Activated naive CD8-positive, alpha-beta T cell treated with anti-CD3 and anti-CD28 coated beads, Interleukin-2, amount 50 U/mL, for 24 hours (primary cell): ENCODE measurements at regions not wholly inside any gene's neighbourhood (a gene's known extent, or its start where the extent isn't known, plus 50 kb on each side); places are given as distances from the start of the nearest gene placed in this dataset.
"Not testable (repeated sequence)": the region's sequence is repeated elsewhere in the genome, so short reads cannot be mapped to it uniquely, and the experiment has no call there.

Source experiments
- ATAC-seq: fragments of 150-1000 bp; cut with Tn5 transposase; one replicate; pipeline ENCODE4 v1.10.0; 2021
- DNase-seq: peaks from one replicate; pipeline ENCODE4 v3.0.0; 2021
- H3K27ac Mint-ChIP-seq: one replicate; pipeline ENCODE4 v1.8.0; 2021; ENCODE audit warnings: mild to moderate bottlenecking, mixed read lengths
- H3K27me3 Mint-ChIP-seq: one replicate; pipeline ENCODE4 v1.8.0; 2021; ENCODE audit warnings: mixed read lengths
- H3K36me3 Mint-ChIP-seq: one replicate; pipeline ENCODE4 v1.8.0; 2021; ENCODE audit warnings: low read depth, mixed read lengths
- H3K4me1 Mint-ChIP-seq: one replicate; pipeline ENCODE4 v1.8.0; 2021; ENCODE audit warnings: mixed read lengths
- H3K4me3 Mint-ChIP-seq: one replicate; pipeline ENCODE4 v1.8.0; 2021; ENCODE audit warnings: mild to moderate bottlenecking, moderate library complexity, mixed read lengths
- H3K9me3 Mint-ChIP-seq: one replicate; pipeline ENCODE4 v1.8.0; 2021; ENCODE audit warnings: mixed read lengths

DNA sequence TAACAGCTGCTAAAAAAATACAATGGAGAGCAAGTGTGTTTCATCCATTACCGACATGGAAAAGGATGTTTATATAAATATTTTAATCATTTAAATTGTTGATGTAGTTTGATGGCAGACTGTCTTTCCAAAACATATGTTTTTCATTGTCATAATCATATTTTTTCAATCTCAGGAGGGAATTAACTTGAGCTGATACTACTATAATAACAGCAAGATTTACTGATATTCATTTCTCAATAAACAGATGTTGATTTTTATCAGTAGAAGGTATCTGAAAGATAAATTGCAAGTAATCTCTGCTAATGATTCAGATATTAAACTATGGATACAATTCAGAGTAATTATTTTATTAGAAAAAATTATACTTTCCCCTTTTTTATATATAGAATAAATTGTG, 274.9 kb upstream of the TMEFF2 start:
- no peaks in the 10 kb centered on the region for H3K27me3 Mint-ChIP-seq
- DNase-seq (no peak), ATAC-seq (no peak)
- no peaks in the 10 kb centered on the region for H3K4me1 Mint-ChIP-seq
- no peaks in the 10 kb centered on the region for H3K36me3 Mint-ChIP-seq
- peaks cover 8% of the 10 kb centered on the region for H3K9me3 Mint-ChIP-seq
- no peak overlapping the region for H3K4me3 Mint-ChIP-seq
- no peak overlapping the region for H3K27ac Mint-ChIP-seq

- ATAC-seq (no peak), DNase-seq (no peak)
- H3K9me3 Mint-ChIP-seq: peaks cover 4% of the 10 kb centered on the region
- H3K4me3 Mint-ChIP-seq: no peak overlapping the region
- H3K4me1 Mint-ChIP-seq: no peaks in the 10 kb centered on the region
- H3K27me3 Mint-ChIP-seq: no peaks in the 10 kb centered on the region
- H3K27ac Mint-ChIP-seq: no peak overlapping the region
- no peaks in the 10 kb centered on the region for H3K36me3 Mint-ChIP-seq
Measured at GRCh38 chr2:192467953-192468660, 273.4 kb upstream of the TMEFF2 start.

DNA sequence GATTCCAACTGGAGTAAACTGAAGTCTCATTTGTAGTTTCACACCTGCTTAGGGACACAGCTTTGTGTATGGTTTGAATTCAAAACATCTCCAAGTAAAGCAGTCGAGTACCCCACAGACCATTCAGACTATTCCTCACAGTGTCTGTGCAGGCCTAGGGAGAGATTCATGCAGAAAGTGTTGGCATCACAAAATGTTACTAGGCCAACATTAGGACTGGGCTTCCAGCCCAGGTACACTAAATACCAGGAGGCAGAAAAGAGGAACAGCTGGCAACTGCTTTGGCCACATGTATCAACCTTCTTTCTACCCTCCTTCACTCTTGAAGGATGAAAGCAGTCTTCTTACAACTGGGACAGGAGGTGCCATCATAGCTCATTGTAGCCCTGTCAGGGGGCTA, 270.4 kb upstream of the TMEFF2 start:
- Mint-ChIP-seq H3K9me3 (no peaks in the 10 kb centered on the region), H3K27ac (no peak overlapping the region), H3K4me3 (no peak overlapping the region), H3K36me3 (no peaks in the 10 kb centered on the region), H3K4me1 (no peaks in the 10 kb centered on the region), H3K27me3 (no peaks in the 10 kb centered on the region)
- DNase-seq (no peak), ATAC-seq (no peak)

GRCh38 chr2:192459422-192459821, 264.7 kb upstream of the TMEFF2 start:
- DNase-seq: no peak
- no peak overlapping the region for H3K27ac Mint-ChIP-seq
- no peaks in the 10 kb centered on the region for H3K4me1 Mint-ChIP-seq
- no peaks in the 10 kb centered on the region for H3K27me3 Mint-ChIP-seq
- H3K36me3 Mint-ChIP-seq: no peaks in the 10 kb centered on the region
- H3K4me3 Mint-ChIP-seq: no peak overlapping the region
- ATAC-seq: no peak
- no peaks in the 10 kb centered on the region for H3K9me3 Mint-ChIP-seq

GRCh38 chr2:192448881-192449280, 254.1 kb upstream of the TMEFF2 start:
- ATAC-seq: no peak
- DNase-seq: no peak
- no peaks in the 10 kb centered on the region for H3K9me3 Mint-ChIP-seq
- no peak overlapping the region for H3K4me3 Mint-ChIP-seq
- H3K27me3 Mint-ChIP-seq: no peaks in the 10 kb centered on the region
- no peaks in the 10 kb centered on the region for H3K4me1 Mint-ChIP-seq
- no peaks in the 10 kb centered on the region for H3K36me3 Mint-ChIP-seq
- H3K27ac Mint-ChIP-seq: no peak overlapping the region

- DNase-seq (no peak), ATAC-seq (no peak)
- Mint-ChIP-seq H3K4me1 (no peaks in the 10 kb centered on the region), H3K9me3 (no peaks in the 10 kb centered on the region), H3K4me3 (no peak overlapping the region), H3K36me3 (no peaks in the 10 kb centered on the region), H3K27ac (no peak overlapping the region), H3K27me3 (no peaks in the 10 kb centered on the region)
Measured at GRCh38 chr2:192444286-192444838, 249.6 kb upstream of the TMEFF2 start.

DNA sequence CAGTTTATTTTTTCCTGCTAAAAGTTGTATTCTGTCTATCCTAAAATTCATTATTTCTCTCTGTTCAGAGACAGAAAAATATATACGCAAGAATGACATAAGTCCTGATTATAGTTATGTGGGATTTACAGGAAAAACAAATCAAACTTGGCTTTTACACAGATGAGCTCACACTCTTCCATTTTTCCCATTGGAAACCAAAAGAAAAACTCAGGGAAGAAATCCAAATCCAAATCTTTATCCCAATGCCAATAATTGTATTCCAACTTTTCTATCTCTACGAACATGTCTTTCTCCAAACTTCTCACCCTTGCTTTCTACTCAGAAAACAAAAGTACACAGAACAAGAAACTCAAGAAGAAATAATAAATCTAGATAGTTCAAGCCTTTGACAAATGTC, 249.1 kb upstream of the TMEFF2 start:
- Mint-ChIP-seq H3K27me3 (no peaks in the 10 kb centered on the region), H3K4me3 (no peak overlapping the region), H3K4me1 (no peaks in the 10 kb centered on the region), H3K36me3 (no peaks in the 10 kb centered on the region), H3K27ac (no peak overlapping the region), H3K9me3 (no peaks in the 10 kb centered on the region)
- ATAC-seq (no peak), DNase-seq (no peak)

GRCh38 chr2:192438239-192438638, 243.5 kb upstream of the TMEFF2 start:
- no peaks in the 10 kb centered on the region for H3K9me3 Mint-ChIP-seq
- no peak overlapping the region for H3K27ac Mint-ChIP-seq
- no peaks in the 10 kb centered on the region for H3K27me3 Mint-ChIP-seq

GRCh38 chr2:192437653-192438052, 242.9 kb upstream of the TMEFF2 start:
- Mint-ChIP-seq H3K4me1 (no peaks in the 10 kb centered on the region), H3K36me3 (no peaks in the 10 kb centered on the region), H3K9me3 (no peaks in the 10 kb centered on the region), H3K4me3 (no peak overlapping the region), H3K27me3 (no peaks in the 10 kb centered on the region), H3K27ac (no peak overlapping the region)
- DNase-seq: no peak
- ATAC-seq: no peak

More at GRCh38 chr2:192438239-192438638, 243.5 kb upstream of the TMEFF2 start:
- H3K4me3 Mint-ChIP-seq: no peak overlapping the region
- H3K36me3 Mint-ChIP-seq: no peaks in the 10 kb centered on the region
- ATAC-seq (no peak), DNase-seq (no peak)
- no peaks in the 10 kb centered on the region for H3K4me1 Mint-ChIP-seq

GRCh38 chr2:192424243-192424642, 229.5 kb upstream of the TMEFF2 start:
- ATAC-seq (no peak), DNase-seq (no peak)
- H3K36me3 Mint-ChIP-seq: no peaks in the 10 kb centered on the region
- no peaks in the 10 kb centered on the region for H3K9me3 Mint-ChIP-seq
- no peaks in the 10 kb centered on the region for H3K27me3 Mint-ChIP-seq
- H3K4me1 Mint-ChIP-seq: no peaks in the 10 kb centered on the region
- H3K4me3 Mint-ChIP-seq: no peak overlapping the region
- H3K27ac Mint-ChIP-seq: no peak overlapping the region

GRCh38 chr2:192419786-192420185, 225.1 kb upstream of the TMEFF2 start:
- no peak for ATAC-seq
- DNase-seq: no peak
- H3K27me3 Mint-ChIP-seq: no peaks in the 10 kb centered on the region
- H3K9me3 Mint-ChIP-seq: no peaks in the 10 kb centered on the region
- no peaks in the 10 kb centered on the region for H3K36me3 Mint-ChIP-seq
- no peak overlapping the region for H3K27ac Mint-ChIP-seq
- no peaks in the 10 kb centered on the region for H3K4me1 Mint-ChIP-seq
- no peak overlapping the region for H3K4me3 Mint-ChIP-seq

- Mint-ChIP-seq H3K4me1 (no peaks in the 10 kb centered on the region), H3K27me3 (no peaks in the 10 kb centered on the region), H3K9me3 (no peaks in the 10 kb centered on the region), H3K36me3 (no peaks in the 10 kb centered on the region), H3K27ac (no peak overlapping the region), H3K4me3 (no peak overlapping the region)
- no peak for ATAC-seq
- DNase-seq: no peak
Measured at GRCh38 chr2:192416060-192416459, 221.3 kb upstream of the TMEFF2 start.

DNA sequence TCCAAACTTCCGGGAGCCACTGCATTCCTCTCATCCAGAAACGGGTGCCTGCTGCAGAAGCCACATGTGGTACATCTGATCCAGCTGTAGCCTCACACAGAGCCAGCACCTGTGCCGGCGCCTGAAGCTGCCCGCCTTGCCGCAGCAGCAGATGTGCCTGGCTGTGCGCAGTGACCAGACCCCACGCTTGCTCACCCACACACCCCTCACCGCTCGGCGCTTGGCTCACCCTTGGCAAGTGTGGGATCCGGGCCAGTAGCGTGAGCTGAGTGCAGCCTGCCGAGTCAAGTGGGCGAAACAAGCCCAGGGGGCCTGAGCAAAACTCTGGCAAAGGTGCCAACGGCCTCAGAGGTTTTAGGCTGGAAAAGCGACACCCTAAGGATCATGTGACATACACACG, 220.1 kb upstream of the TMEFF2 start:
- H3K9me3 Mint-ChIP-seq: no peaks in the 10 kb centered on the region
- no peak overlapping the region for H3K27ac Mint-ChIP-seq
- no peak overlapping the region for H3K4me3 Mint-ChIP-seq
- no peaks in the 10 kb centered on the region for H3K4me1 Mint-ChIP-seq
- no peaks in the 10 kb centered on the region for H3K27me3 Mint-ChIP-seq
- H3K36me3 Mint-ChIP-seq: no peaks in the 10 kb centered on the region
- DNase-seq (no peak), ATAC-seq (no peak)

DNA sequence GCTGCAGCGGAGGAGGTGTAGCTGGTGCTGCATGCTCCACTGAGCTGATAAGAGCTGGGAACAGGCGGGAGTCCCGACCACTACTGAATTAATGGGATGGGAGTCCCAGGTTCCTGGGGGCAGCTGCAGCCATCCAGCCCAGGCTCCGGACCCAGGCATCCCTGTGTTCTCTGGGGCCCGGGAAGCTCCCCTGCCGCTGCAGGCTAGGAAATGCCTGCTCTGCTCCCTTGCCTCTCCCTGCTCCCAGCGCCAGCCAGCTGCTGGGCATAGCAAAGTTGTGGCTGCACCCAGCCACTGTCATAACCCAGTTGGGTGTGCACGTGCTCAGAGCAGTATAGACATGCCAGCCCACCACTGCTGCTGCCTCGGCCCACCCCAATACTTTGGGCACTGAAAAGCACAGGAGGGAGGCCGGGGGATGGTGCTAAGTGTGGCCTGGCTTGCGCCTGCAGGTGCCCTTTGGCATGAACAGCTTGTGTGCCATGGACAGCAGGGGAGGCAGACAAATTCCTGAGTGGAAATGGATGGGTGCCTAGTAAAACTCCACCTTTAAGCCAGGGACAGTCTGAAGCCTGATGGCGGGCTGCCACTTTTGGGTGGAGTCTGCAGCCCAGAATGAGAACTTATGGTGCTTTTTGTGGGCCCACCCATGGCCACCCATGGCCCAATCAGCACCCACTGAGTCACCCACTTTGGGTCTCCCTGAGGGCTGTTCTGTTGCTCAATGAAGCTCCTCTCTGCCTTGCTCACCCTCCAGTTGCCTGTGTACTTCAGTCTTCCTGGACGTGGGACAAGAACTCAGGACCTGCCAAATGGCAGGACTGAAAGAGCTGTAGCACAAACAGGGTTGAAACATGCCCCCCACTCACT, 219.3 kb upstream of the TMEFF2 start:
- Mint-ChIP-seq H3K27me3 (no peaks in the 10 kb centered on the region), H3K9me3 (no peaks in the 10 kb centered on the region), H3K27ac (no peak overlapping the region), H3K4me1 (no peaks in the 10 kb centered on the region), H3K4me3 (no peak overlapping the region), H3K36me3 (no peaks in the 10 kb centered on the region)
- DNase-seq: no peak
- ATAC-seq: no peak

GRCh38 chr2:192412866-192413265, 218.1 kb upstream of the TMEFF2 start:
- H3K36me3 Mint-ChIP-seq, H3K9me3 Mint-ChIP-seq, H3K4me3 Mint-ChIP-seq, DNase-seq, H3K27ac Mint-ChIP-seq, ATAC-seq, H3K27me3 Mint-ChIP-seq, H3K4me1 Mint-ChIP-seq: not testable (repeated sequence)
